Left lung (tissue), 4 donors: ENCODE measurements at regions not wholly inside any gene's neighbourhood (a gene's known extent, or its start where the extent isn't known, plus 50 kb on each side); places are given as distances from the start of the nearest gene placed in this dataset.

Experiments
- ATAC-seq: fragments of 200-7000 bp; cut with Tn5 transposase; one replicate; pipeline ENCODE4 v1.9.1; 2020; ENCODE audit warnings: moderate library complexity
- DNase-seq, 4 donors: peaks; one replicate each; pipeline ENCODE4 v3.0.0-alpha.2; 2013 to 2020
- H3K27ac ChIP-seq, 2 donors: fragments of 200-600 bp; sonication (generic) in 1 of 2; one replicate each; pipeline versions ENCODE4 v1.5.0 to v1.8.0; 2020 to 2021
- H3K27me3 ChIP-seq, 2 donors: fragments of 200-600 bp; sonication (generic) in 1 of 2; one replicate each; pipeline versions ENCODE4 v1.5.0 to v1.8.0; 2020 to 2021
- H3K36me3 ChIP-seq, 2 donors: fragments of 200-600 bp; sonication (generic) in 1 of 2; one replicate each; pipeline versions ENCODE4 v1.5.0 to v1.8.0; 2020 to 2021
- H3K4me1 ChIP-seq, 2 donors: fragments of 200-600 bp; one replicate each; pipeline ENCODE4 v1.8.0; 2021
- H3K4me3 ChIP-seq, 2 donors: fragments of 200-600 bp; sonication (generic) in 1 of 2; one replicate each; pipeline versions ENCODE4 v1.5.0 to v1.8.0; 2020 to 2021; ENCODE audit warnings: mild to moderate bottlenecking in 1 of 2
- H3K9me3 ChIP-seq, 2 donors: fragments of 200-600 bp; sonication (generic) in 1 of 2; one replicate each; pipeline versions ENCODE4 v1.5.0 to v1.8.0; 2020 to 2021
- CTCF ChIP-seq, 2 donors: fragments of 200-600 bp; sonication (generic) in 1 of 2; IDR thresholded peaks; one replicate each; pipeline versions ENCODE4 v1.5.0 to v1.8.0; 2021; ENCODE audit warnings: antibody characterized with exemption in 2 of 2
- intact Hi-C, 2 donors: fragments of 100-400 bp; cut with DNase I; formaldehyde crosslinking; loops; one replicate each; pipeline versions ENCODE4 v1.11.2 to v1.14.2; 2022
- donor health status: DM: no; HTN: yes; CAD: no.
- donor health status: DM: no; HTN: no; CAD: no.

DNA sequence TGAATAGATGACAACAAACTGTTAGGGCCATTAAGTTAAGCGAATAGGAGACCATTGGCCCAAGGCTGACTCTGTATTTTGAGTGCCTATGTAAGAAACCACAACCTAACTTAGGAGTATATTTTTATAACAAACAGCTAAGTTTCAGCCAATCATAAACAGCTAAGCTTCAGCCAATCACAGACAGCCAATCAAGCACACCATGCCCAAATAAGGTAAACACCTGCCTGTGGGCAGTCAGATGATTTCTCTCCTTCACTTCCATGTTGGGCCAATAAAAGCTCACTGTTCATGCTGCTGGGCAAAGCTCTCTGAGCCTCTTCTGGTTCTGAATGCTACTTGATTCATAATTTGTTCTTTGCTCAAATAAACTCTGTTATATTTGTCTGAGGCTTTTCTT lies 344.6 kb downstream of the BTG1 start:
- Histone ChIP-seq H3K27me3 (no peaks in the 10 kb centered on the region), H3K27ac (no peak overlapping the region), H3K4me3 (no peak overlapping the region), H3K9me3 (peaks cover 0 to 8% of the 10 kb centered on the region in 2 donors), H3K36me3 (no peaks in the 10 kb centered on the region), H3K4me1 (no peaks in the 10 kb centered on the region)
- DNase-seq (no peak), ATAC-seq (no peak)
- no peak for TF ChIP-seq CTCF (IDR thresholded peaks at IDR 0.05)
- intact Hi-C loops: no loop called here

DNA sequence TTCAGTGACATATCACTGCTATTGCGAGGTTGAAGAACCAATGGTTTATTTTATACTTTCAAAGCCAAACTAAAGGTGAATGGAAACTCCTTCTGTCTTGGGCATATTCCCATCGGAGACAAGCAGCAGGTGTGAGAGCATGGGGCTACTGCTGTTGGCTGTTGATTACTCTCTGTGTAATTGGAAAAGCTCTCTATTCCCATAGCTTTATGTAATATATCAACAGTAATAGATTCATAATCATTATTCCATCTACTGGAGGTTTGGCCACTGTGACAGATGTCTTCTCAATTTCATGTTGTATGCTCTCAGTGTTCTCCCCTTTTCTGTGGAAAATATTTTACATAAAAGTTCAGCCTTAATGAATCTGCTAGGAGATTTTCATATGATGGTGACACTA lies 352.0 kb downstream of the BTG1 start:
- Histone ChIP-seq H3K27me3 (no peaks in the 10 kb centered on the region), H3K27ac (no peak overlapping the region), H3K9me3 (no peaks in the 10 kb centered on the region), H3K4me3 (no peak overlapping the region), H3K4me1 (no peaks in the 10 kb centered on the region), H3K36me3 (no peaks in the 10 kb centered on the region)
- DNase-seq (no peak), ATAC-seq (no peak)
- TF ChIP-seq CTCF (IDR thresholded peaks at IDR 0.05): no peak
- intact Hi-C loops: no loop called here

GRCh38 chr12:91792597-91792996 lies 353.0 kb downstream of the BTG1 start:
- no peak for ATAC-seq

GRCh38 chr12:91786499-91787272 lies 359.0 kb downstream of the BTG1 start:
- no peaks in the 10 kb centered on the region for H3K27me3 ChIP-seq
- no peaks in the 10 kb centered on the region for H3K4me1 ChIP-seq
- no peak overlapping the region for H3K4me3 ChIP-seq
- H3K36me3 ChIP-seq: no peaks in the 10 kb centered on the region
- no peak for ATAC-seq
- H3K27ac ChIP-seq: no peak overlapping the region
- no peak for DNase-seq
- intact Hi-C loops: no loop called here
- TF ChIP-seq CTCF (IDR thresholded peaks at IDR 0.05): no peak
- no peaks in the 10 kb centered on the region for H3K9me3 ChIP-seq

More at GRCh38 chr12:91792597-91792996, 353.0 kb downstream of the BTG1 start:
- Histone ChIP-seq H3K9me3 (no peaks in the 10 kb centered on the region), H3K4me1 (no peaks in the 10 kb centered on the region), H3K27ac (no peak overlapping the region), H3K36me3 (no peaks in the 10 kb centered on the region), H3K4me3 (no peak overlapping the region), H3K27me3 (no peaks in the 10 kb centered on the region)
- TF ChIP-seq CTCF (IDR thresholded peaks at IDR 0.05): no peak
- intact Hi-C loops: no loop called here
- DNase-seq: no peak

GRCh38 chr12:91785655-91786498 lies 359.8 kb downstream of the BTG1 start:
- Histone ChIP-seq H3K4me1 (no peaks in the 10 kb centered on the region), H3K4me3 (no peak overlapping the region), H3K36me3 (no peaks in the 10 kb centered on the region), H3K27me3 (no peaks in the 10 kb centered on the region), H3K27ac (no peak overlapping the region), H3K9me3 (no peaks in the 10 kb centered on the region)
- DNase-seq (no peak), ATAC-seq (no peak)
- no peak for TF ChIP-seq CTCF (IDR thresholded peaks at IDR 0.05)
- intact Hi-C loops: no loop called here
